GM21528 (cell line): ENCODE measurements at regions not wholly inside any gene's neighbourhood (a gene's known extent, or its start where the extent isn't known, plus 50 kb on each side); places are given as distances from the start of the nearest gene placed in this dataset.
"Not testable (repeated sequence)": the region's sequence is repeated elsewhere in the genome, so short reads cannot be mapped to it uniquely, and the experiment has no call there.

Source experiments
- ATAC-seq: cut with Tn5 transposase; IDR thresholded peaks from one replicate; pipeline ENCODE4 v1.9.1; 2021; ENCODE audit warnings: mild to moderate bottlenecking, moderate library complexity; ENCODE audit not compliant: unreplicated experiment, low FRiP score

DNA sequence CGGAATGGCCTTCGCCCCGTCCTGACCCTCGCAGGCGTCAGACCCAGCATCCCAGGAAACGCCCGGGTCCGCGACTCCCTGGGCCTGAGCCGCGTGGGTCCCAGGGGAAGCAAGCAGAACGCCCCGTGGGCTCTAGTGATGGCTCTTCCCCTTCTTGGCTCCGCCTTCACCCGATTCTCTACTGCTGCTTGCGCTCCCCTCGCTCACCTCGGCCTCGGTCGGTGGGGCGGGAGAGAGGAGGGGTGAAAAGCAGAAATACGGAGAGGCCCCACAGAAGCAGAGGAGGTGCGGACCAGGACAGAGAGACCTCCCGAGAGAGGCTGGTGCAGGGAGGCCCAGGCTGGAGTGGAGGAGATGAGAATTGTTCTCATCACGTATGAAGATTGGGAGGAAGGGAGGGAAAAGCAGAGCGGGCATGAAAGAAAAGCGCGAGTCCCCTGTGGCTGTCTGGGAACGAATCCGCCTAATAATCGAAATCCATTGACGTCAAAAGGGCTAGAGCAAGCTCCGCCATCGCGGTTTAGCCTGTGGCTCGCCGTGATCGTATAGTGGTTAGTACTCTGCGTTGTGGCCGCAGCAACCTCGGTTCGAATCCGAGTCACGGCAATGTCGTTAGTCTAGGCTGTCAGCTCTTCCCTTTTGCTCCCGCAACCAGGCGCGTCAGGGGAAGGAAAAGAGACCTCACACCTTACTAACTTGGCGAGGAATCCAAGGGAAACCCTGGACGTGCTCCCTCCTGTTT, 128.9 kb upstream of the NBPF11 start:
- ATAC-seq = not testable (repeated sequence)

DNA sequence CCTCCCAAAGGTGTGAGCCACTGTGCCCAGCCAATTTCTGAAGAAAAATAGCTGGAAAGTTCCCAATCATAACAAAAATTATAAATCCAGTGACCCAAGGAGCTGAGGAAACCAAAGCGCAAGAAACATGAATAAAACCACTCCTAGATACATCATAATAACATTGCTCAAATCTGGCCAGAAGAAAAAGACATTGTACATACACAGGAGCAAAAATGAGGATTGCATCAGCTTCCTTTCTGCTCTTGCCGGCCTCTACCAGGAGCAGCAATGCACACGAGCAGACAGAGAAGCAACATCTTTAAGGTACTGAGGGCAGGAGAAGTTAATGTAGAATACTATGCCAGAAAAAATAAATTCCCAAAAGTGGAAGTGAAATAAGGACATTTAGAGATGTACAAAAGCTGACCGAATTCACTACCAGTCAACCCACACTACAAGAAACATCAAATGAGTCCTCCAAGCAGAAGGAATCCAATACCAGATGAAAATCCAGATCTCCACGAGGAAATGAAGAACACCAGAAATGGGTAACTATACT, 127.0 kb upstream of the NBPF11 start:
- ATAC-seq = not testable (repeated sequence)

DNA sequence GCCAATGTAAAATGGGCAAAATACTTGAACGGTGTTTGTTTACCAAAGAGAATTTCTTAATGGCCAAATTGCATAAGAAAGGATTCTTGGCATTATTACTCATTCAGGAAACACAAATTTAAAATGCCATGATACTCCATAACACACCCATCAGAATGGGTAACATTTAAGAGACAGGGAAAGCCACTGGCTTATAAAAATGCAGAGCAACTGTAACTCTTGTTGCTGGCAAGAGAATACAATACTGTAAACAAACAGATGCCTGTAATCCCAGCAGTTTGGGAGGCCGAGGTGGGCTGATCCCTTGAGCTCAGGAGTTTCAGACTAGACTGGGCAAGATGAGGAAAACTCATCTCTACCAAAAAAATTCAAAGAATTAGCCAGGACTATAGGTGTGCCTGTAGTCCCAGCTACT, 125.8 kb upstream of the NBPF11 start:
- not testable (repeated sequence) for ATAC-seq

DNA sequence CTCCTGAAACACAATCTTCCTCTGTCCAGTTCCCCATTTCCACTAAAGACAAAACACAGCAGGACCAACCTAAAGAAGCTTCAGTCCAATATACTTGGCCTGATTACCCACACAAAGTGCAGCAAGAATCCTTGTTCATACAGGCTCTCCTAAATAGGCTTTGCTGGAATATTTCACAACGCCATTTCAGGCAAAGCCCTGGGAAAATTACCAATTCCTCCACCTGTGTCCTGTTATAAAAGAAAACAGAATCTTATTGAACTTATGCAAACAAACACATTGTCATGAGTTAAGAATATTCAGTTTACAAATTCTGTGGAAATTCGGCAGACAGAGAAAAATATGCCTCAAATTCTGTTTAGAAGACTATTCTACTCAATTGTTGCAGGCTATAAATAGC, 115.0 kb upstream of the NBPF11 start:
- not testable (repeated sequence) for ATAC-seq

DNA sequence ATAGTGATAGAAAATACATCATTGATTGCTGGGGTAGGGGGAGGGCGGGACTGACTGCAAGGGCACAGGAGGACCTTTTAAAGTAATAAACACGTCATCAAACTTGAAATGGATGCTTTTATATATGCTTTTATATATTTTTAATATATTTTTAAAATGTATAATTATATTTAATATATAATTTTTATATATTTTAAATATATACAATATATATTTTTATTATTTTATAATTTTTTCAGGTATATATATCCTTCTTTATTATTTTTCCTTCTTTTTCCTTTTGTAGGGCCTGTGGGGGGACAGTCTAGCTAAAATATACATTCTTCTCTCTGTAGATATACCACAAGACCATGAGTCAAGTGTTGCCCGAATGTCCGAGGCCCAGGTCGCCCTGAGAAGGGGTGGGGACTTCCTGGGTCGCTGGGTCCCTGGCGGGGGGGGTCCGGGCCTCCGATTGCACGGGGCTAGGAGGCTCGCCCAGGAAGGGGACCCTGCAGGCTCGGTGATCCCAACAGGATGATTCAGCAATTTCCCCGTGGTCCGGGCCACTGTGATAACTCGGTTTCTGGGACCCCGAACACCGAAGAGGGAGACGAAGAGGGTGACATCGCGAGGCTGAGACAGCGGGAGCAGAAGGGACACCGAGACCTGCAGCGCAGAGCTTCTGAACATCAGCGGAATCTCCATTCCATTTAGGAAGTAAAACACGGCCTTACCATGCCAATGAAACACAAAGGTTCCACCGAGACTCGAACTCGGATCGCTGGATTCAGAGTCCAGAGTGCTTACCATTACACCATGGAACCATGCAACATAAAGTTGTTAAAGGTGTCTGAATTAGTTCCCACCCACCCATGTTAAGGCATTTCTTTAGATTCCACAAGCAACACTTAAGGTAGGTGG, 112.5 kb upstream of the NBPF11 start:
- no peak for ATAC-seq

DNA sequence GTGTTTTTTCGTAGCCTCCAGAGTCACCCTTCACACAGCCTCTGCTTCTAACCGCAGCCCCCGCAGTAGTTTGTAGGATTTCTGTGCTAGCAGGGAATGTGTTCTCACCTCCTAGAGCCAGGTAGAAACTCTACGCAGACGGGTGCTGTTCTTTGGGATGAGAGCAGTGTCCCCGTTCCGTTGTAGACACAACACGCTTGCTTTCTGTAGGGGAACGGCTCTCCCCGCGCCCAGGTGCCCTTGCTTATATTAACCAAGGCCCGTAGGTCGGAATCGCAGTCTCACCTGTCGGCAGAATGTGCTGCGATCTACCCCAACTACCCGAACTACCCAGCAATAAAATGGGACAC, 111.8 kb upstream of the NBPF11 start:
- ATAC-seq = no peak

DNA sequence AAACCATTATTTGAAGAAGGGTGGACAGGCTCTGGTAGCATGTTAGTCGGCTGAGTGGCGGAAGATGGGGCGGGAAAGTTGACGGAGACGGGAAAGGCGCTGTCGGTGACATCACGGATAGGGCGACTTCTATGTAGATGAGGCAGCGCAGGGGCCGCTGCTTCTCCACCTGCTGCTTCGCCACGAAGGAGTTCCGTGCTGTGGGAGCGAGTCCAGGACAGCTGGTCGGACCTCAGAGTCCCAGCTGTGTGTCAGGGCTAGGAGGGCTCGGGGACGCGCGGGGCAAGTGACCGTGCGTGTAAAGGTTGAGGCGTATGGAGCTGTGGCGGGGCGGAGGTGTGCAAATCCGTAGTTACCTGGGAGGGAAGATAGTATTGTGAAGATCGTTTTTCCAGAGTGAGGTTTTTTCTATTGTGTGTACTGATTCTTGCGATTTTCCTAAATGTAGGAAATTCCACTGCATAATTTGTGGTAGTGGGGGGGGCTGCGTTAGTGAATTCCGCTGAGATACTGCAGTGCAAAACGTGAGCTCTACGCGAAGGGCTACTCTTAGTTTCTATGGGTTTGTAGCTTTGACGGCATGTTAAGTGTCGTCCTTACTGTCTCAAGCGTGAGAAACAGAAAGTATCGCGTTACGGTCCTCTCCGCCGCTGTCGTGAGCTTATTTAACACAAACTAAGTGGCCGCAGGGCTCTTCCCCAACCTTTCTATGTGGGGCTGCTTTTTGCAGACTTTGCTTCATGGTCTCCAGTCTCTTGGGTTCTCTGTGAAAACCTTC, 111.2 kb upstream of the NBPF11 start:
- ATAC-seq = no peak

DNA sequence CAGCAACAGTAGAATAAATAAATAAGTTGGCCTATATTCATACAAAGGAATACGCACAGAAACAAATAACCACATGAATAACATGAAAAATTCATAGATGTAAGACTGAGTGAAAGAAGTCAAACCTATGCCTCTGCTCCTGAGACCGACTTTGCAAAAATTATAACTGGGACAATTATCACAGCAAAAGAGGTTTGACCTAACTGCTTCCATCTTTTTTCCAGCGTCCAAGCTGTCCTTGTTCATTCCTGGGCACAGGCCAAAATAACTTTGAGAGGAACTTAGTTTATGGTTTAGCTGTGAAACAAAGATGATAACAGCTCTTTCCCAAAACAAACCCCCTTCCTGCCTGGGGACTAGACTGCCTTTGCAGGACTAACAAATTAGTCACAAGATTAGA, 109.6 kb upstream of the NBPF11 start:
- ATAC-seq = not testable (repeated sequence)

DNA sequence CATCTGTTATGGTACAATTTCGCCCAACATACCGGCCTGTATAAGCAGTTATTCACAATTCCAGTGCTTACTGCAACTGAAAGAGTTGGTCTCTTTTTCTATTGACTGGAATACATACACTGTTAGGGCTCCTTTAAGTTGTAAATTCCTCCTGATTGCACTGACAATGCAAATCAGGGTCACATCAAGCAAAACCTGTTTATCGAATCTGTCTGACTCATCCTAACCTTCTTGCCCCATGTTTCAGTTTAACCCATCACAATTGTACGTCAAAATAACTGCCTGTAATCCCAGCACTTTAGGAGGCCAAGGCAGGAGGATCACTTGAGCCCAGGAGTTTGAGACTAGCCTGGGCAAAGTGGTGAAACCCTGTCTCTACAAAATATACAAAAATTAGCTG, 105.8 kb upstream of the NBPF11 start:
- not testable (repeated sequence) for ATAC-seq

DNA sequence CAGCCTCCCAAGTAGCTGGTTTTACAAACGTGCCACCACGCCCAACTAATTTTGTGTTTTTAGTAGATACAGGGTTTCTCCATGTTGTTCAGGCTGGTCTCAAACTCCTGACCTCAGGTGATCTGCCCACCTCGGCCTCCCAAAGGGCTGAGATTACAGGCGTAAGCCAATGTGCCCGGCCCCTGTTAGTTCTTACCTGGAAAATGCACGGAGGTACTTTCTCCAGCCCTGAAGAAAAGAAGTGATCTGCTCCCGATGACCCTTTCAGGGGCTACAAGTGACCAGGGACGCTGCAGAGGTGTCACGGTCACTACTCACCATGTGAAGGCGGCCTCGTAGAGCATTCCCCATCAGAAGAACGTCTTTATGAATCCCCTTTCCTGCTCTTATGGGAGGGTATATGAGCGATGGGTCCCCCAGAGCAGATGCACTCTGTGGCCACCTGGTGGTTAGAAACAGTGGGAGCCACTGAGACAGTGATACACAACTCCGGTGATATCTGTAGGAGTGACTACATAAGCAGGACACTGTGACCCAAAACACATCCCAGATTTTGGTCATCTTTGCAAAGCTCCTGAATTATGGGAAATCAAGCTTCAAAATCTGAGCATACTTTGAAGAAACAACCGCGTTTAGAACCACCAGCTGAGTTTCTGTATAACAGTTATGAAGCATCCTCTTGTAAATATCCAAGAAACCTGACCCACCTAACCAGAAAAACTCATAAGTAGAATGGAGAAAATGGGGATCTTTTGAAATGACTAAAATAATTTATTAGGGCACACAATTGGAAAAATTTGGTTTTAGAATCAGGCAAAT, 102.7 kb upstream of the NBPF11 start:
- ATAC-seq = not testable (repeated sequence)

DNA sequence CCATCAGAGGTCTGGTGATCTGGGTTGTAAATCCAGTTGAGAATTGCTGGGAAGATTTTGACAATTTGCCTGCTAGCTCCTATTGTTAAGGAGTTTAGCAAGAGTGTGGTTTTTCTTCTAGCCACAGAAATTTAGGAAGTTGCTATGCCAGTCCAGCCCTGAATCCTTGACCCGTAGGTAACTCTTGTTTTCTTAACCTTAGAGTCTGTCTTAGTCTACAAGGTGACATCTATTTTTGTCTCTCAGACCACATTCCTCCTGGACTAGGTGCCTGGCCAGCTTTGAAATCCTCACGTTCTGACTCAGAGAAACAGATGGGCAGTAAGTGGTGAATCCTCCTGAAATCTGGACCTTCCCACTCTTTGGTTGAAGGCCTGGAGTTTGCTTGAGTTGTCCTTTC, 101.7 kb upstream of the NBPF11 start:
- not testable (repeated sequence) for ATAC-seq

DNA sequence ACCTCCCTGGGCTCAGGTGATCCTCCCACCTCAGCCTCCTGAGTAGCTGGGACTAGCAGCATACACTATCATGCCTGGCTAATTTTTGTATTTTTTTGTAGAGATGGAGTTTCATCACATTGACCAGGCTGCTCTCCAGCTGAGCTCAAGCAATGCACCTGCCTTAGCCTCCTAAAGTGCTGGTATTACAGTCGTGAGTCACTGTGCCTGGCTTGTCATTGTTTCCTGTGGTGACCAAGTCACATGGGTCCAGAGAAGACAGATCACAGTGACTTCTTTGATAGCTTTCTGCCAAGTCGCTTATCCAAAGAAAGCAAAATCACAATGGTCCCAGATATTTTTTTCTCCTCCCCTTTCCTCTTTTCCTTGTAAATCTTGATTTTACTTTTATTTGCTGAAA, 96.7 kb upstream of the NBPF11 start:
- ATAC-seq = not testable (repeated sequence)

DNA sequence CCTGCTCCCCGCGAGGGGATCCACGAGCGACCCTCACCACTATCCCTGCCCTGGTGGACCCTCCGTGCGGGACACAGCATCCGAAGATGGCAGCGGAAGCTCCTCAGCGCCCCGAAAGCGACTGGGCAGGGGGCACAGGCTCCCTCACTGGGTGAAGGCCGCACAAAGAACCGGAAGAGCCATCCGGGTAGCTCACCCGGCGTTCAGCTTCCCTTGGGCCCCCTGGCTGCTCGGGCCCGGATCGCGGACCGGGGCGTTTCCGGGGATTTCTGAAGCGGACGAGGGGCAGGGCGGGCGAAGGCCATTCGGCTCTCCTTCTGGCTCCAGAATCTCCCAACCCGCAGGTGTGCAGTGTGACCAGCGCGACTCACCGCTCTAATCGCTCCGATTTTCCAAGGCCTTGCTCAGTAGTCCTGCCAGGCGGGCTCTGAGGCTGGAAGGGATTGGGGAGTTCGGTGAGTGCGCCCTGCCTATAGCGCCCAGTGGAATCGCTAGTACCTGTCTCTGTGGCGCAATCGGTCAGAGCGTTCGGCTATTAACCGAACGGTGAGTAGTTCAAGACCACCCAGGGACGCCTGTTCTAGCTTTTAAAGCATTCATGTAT, 94.3 kb upstream of the NBPF11 start:
- not testable (repeated sequence) for ATAC-seq

DNA sequence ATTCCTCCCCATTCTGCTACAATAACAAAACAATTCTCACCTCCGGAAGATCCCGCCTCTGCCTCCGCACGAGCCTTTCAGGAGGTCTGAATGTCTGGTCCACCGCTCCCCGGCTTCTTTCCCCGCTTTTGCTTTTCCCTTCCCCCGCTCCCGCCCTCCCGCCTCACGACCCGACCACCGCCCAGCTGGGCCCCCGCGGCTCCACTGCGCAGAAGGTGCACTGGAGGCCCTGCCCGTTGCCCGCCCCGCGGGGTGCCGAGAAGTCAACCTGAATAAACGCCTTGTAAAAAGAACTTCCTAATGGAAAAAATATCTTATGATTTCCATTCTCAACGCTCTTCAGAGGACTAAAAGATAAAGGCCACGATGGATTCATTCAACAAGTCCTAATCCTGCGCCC, 93.8 kb upstream of the NBPF11 start:
- ATAC-seq = not testable (repeated sequence)

DNA sequence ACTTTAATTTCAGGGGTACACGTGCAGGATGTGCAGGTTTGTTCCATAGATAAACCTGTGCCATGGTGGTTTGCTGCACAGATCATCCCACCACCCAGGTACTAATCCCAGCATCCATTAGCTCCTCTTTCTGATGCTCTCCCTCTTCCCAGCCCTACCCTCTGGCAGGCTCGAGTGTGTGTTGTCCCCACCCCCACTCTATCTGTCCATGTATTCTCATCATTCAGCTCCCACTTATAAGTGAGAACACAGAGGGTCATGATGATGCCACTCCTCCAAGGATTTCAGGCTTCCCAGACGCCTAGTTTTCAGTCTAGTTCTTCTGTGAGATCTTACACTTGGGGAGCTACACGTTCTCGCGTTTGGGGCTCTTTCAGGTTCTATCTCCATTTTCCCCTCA, 93.4 kb upstream of the NBPF11 start:
- ATAC-seq = not testable (repeated sequence)

DNA sequence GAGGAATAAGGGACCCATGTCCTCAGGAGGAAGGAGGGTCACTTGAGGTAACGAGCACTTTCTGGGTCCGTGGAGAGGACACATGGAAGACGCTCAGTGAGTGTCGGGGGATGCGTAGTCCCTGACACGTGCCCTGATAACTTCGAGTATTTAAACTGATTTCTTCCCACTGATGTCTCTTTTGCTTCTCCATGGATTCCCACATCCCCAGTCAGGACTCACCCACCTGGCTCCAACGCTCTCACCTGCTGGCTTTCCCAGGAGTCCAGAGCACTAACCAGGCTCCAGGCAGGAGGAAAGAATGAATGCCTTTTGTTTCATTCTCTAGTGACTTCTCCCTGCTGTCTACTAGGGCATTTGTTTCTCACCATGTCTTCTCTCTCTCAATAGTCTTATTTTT, 81.2 kb upstream of the NBPF11 start:
- ATAC-seq = not testable (repeated sequence)

DNA sequence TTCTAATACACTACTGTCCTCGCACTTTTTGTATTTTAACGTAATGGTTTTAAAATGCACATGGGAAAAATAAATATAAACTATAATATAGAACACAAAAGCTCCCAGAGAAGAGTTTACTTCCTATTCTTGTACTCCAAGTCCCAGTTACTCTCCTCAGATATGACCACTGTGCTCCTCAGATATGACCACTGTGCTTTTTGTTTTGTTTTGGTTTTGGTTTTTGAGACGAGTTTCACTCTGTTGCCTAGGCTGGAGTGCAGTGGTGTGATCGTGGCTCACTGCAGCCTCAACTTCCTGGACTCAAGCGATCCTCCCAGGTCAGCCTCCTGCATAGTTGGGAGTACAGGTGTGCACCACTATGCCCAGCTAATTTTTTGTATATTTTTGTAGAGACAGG, 76.8 kb upstream of the NBPF11 start:
- not testable (repeated sequence) for ATAC-seq

DNA sequence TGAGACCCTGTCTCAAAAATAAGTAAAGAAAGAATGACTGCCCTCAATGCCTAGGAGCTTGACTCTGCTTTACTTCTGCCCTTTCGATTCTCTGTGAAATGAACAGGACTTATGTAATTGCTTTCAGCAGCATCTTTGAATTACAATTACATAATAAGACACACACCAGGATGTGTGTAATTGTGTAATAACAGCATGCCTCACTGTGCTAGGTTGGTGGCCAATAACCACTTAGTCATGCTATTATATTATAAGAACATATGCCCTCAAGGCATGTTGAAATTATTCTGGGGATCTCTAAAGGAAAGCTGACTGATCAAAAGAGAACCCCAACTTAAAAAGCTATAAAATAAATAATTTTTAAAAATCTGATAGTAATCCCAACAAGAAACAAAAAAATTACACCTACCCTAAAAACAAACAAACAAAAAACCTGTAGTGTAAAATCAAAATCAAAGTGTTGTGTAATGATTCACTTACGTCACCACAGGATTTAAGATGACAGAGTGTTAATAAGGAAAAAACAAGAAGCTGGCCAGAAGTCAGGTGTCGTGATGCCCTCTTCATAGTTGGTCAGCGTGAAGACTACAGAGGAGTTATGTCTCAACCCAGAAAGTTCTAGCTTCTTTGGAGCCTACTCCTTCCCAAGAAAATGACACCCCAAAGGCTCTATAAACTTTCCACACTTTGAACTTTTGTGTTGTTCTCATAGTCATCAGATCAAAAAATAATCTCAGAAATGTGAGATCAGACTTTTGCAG, 70.5 kb upstream of the NBPF11 start:
- ATAC-seq = not testable (repeated sequence)

DNA sequence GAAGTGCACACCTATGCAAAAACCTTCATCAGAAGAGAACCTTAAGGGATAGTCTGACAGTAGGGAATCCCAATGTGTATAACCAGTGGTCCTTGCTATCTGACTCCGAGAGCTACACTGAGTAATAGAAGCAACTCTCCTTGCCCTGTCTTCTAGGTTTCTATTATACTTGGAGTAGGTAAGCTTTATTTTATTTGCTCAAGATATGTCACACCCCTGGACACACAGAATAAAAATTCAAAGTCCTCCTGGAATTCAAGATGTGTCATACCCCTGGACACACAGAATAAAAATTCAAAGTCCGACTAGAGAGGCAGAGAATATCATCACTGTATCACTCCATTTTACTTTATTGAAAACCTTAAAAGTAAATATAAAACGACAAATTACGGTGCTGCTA, 69.5 kb upstream of the NBPF11 start:
- not testable (repeated sequence) for ATAC-seq
